GM18951 (cell line): ENCODE measurements at regions not wholly inside any gene's neighbourhood (a gene's known extent, or its start where the extent isn't known, plus 50 kb on each side); places are given as distances from the start of the nearest gene placed in this dataset.

Experiments used
- POLR2A ChIP-seq: IDR thresholded peaks from 4 replicates; pipeline ENCODE4 v1.6.1; 2011; ENCODE audit warnings: mild to moderate bottlenecking; ENCODE audit not compliant: insufficient read length, insufficient read depth; ENCODE audit errors: extremely low read depth
- in situ Hi-C: fragments of 300-500 bp; cut with MboI; formaldehyde crosslinking; loops from one replicate; pipeline ENCODE4 v1.12.0; 2022; ENCODE audit warnings: low sequenced_read_pairs, mixed read lengths, inconsistent platforms; ENCODE audit not compliant: unreplicated experiment

- in situ Hi-C loops: loop anchor here (25.0 kb wide), 1 partner anchor 509 kb away; no protein-coding TSS in a partner anchor
- no peak for TF ChIP-seq POLR2A
Measured at GRCh38 chr18:51621113-51621863, 423.8 kb upstream of the MEX3C start.

GRCh38 chr18:51621864-51622160 lies 424.3 kb upstream of the MEX3C start:
- in situ Hi-C loops: loop anchor here (25.0 kb wide), 1 partner anchor 510 kb away; no protein-coding TSS in a partner anchor

GRCh38 chr18:51622702-51623101 lies 425.2 kb upstream of the MEX3C start:
- in situ Hi-C loops: loop anchor here (25.0 kb wide), 1 partner anchor 510 kb away; no protein-coding TSS in a partner anchor
- no peak for TF ChIP-seq POLR2A

More at GRCh38 chr18:51621864-51622160, 424.3 kb upstream of the MEX3C start:
- TF ChIP-seq POLR2A: no peak

- no peak for TF ChIP-seq POLR2A
- in situ Hi-C loops: loop anchor here (25.0 kb wide), 1 partner anchor 511 kb away; no protein-coding TSS in a partner anchor
Measured at GRCh38 chr18:51623653-51624052, 426.2 kb upstream of the MEX3C start.

GRCh38 chr18:51630706-51631105 lies 433.2 kb upstream of the MEX3C start:
- TF ChIP-seq POLR2A: no peak
- in situ Hi-C loops: no loop called here

GRCh38 chr18:51637881-51638280 lies 440.4 kb upstream of the MEX3C start:
- TF ChIP-seq POLR2A: no peak
- in situ Hi-C loops: no loop called here

- TF ChIP-seq POLR2A: no peak
- in situ Hi-C loops: no loop called here
Measured at GRCh38 chr18:51639541-51639940, 442.1 kb upstream of the MEX3C start.

GRCh38 chr18:51643483-51643882 lies 446.0 kb upstream of the MEX3C start:
- in situ Hi-C loops: no loop called here
- no peak for TF ChIP-seq POLR2A

- in situ Hi-C loops: no loop called here
- TF ChIP-seq POLR2A: no peak
Measured at GRCh38 chr18:51645607-51646006, 448.1 kb upstream of the MEX3C start.

- no peak for TF ChIP-seq POLR2A
- in situ Hi-C loops: no loop called here
Measured at GRCh38 chr18:51647346-51647745, 449.9 kb upstream of the MEX3C start.

GRCh38 chr18:51647942-51648341 lies 450.5 kb upstream of the MEX3C start:
- in situ Hi-C loops: no loop called here
- no peak for TF ChIP-seq POLR2A

GRCh38 chr18:51649796-51650195 lies 452.3 kb upstream of the MEX3C start:
- no peak for TF ChIP-seq POLR2A
- in situ Hi-C loops: no loop called here

- no peak for TF ChIP-seq POLR2A
- in situ Hi-C loops: no loop called here
Measured at GRCh38 chr18:51651761-51652160, 454.3 kb upstream of the MEX3C start.

- in situ Hi-C loops: no loop called here
- TF ChIP-seq POLR2A: no peak
Measured at GRCh38 chr18:51653507-51654213, 456.2 kb upstream of the MEX3C start.
